Trophoblast cell (in vitro differentiated cells and primary cell): ENCODE measurements at regions not wholly inside any gene's neighbourhood (a gene's known extent, or its start where the extent isn't known, plus 50 kb on each side); places are given as distances from the start of the nearest gene placed in this dataset.

Experiments used
- DNase-seq, 2 donors: peaks; one replicate each; pipeline ENCODE4 v3.0.0-alpha.2; 2016
- H2AFZ ChIP-seq: 2 replicates; pipeline ENCODE4 v1.6.1; 2013; ENCODE audit warnings: low read length, moderate library complexity, mild to moderate bottlenecking; ENCODE audit not compliant: insufficient read depth, poor library complexity
- H2AK5ac ChIP-seq: 2 replicates; pipeline ENCODE4 v1.6.1; 2013; ENCODE audit warnings: mild to moderate bottlenecking, low read length
- H2BK120ac ChIP-seq: 2 replicates; pipeline ENCODE4 v1.6.1; 2013; ENCODE audit warnings: low read length, mild to moderate bottlenecking, moderate library complexity; ENCODE audit not compliant: insufficient read depth, poor library complexity
- H2BK12ac ChIP-seq: 2 replicates; pipeline ENCODE4 v1.6.1; 2013; ENCODE audit warnings: mild to moderate bottlenecking, low read length, moderate library complexity
- H2BK5ac ChIP-seq: 2 replicates; pipeline ENCODE4 v1.6.1; 2013; ENCODE audit warnings: low read length, low read depth, moderate library complexity, mild to moderate bottlenecking; ENCODE audit not compliant: poor library complexity
- H3K14ac ChIP-seq: 2 replicates; pipeline ENCODE4 v1.6.1; 2013; ENCODE audit warnings: mild to moderate bottlenecking, low read length
- H3K18ac ChIP-seq: 2 replicates; pipeline ENCODE4 v1.6.1; 2013; ENCODE audit warnings: mild to moderate bottlenecking, low read length
- H3K23ac ChIP-seq: 2 replicates; pipeline ENCODE4 v1.6.1; 2013; ENCODE audit warnings: low read length
- H3K27ac ChIP-seq: 2 replicates; pipeline ENCODE4 v1.5.1; 2013; ENCODE audit warnings: low read depth, mild to moderate bottlenecking, inconsistent platforms, low read length, moderate library complexity
- H3K27me3 ChIP-seq: 2 replicates; pipeline ENCODE4 v1.6.1; 2013; ENCODE audit warnings: inconsistent platforms, mild to moderate bottlenecking, low read length, moderate library complexity; ENCODE audit not compliant: insufficient read depth
- H3K36me3 ChIP-seq, 2 experiments: 1 replicate in 1 of 2; 2 replicates in 1 of 2; pipeline ENCODE4 v1.6.1; 2013; ENCODE audit warnings: low read length in 2 of 2, mild to moderate bottlenecking in 2 of 2, moderate library complexity in 1 of 2; ENCODE audit not compliant: insufficient read depth in 2 of 2, control insufficient read depth in 1 of 2
- H3K4ac ChIP-seq: 2 replicates; pipeline ENCODE4 v1.6.1; 2013; ENCODE audit warnings: low read depth, mild to moderate bottlenecking, low read length, moderate library complexity
- H3K4me1 ChIP-seq, 2 experiments: 1 replicate in 1 of 2; 2 replicates in 1 of 2; pipeline ENCODE4 v1.6.1; 2013; ENCODE audit warnings: low read length in 2 of 2, mild to moderate bottlenecking in 2 of 2, moderate library complexity in 1 of 2; ENCODE audit not compliant: insufficient read depth in 2 of 2, control insufficient read depth in 1 of 2
- H3K4me2 ChIP-seq: 2 replicates; pipeline ENCODE4 v1.6.1; 2013; ENCODE audit warnings: inconsistent platforms, mild to moderate bottlenecking, low read length, moderate library complexity
- H3K4me3 ChIP-seq: 2 replicates; pipeline ENCODE4 v1.5.1; 2013; ENCODE audit warnings: mild to moderate bottlenecking, low read depth, low read length, inconsistent platforms
- H3K79me1 ChIP-seq: one replicate; pipeline ENCODE4 v1.6.1; 2013; ENCODE audit warnings: low read length
- H3K79me2 ChIP-seq: 2 replicates; pipeline ENCODE4 v1.6.1; 2013; ENCODE audit warnings: low read length, mild to moderate bottlenecking; ENCODE audit not compliant: control insufficient read depth, insufficient read depth, poor library complexity
- H3K9ac ChIP-seq: 2 replicates; pipeline ENCODE4 v1.6.1; 2013; ENCODE audit warnings: mild to moderate bottlenecking, low read length
- H3K9me3 ChIP-seq: 2 replicates; pipeline ENCODE4 v1.6.1; 2013; ENCODE audit warnings: low read depth, mild to moderate bottlenecking, control low read depth, inconsistent platforms, low read length; ENCODE audit not compliant: insufficient read depth
- H4K12ac ChIP-seq: 2 replicates; pipeline ENCODE4 v1.6.1; 2013; ENCODE audit warnings: low read depth, mild to moderate bottlenecking, low read length, moderate library complexity
- H4K8ac ChIP-seq: 2 replicates; pipeline ENCODE4 v1.6.1; 2013; ENCODE audit warnings: low read depth, mild to moderate bottlenecking, low read length, moderate library complexity
- H4K91ac ChIP-seq: one replicate; pipeline ENCODE4 v1.6.1; 2013; ENCODE audit warnings: low read depth, mild to moderate bottlenecking, low read length, moderate library complexity
- WGBS: extraction: QIAGEN DNeasy Blood & Tissue Kit; methylation state at CpG from one replicate; pipeline ENCODE4 v1.1.7; 2013; ENCODE audit warnings: missing lambda C conversion rate; ENCODE audit not compliant: insufficient read length, insufficient coverage; ENCODE audit errors: extremely low coverage; 5-methylcytosine and 5-hydroxymethylcytosine counted together

DNA sequence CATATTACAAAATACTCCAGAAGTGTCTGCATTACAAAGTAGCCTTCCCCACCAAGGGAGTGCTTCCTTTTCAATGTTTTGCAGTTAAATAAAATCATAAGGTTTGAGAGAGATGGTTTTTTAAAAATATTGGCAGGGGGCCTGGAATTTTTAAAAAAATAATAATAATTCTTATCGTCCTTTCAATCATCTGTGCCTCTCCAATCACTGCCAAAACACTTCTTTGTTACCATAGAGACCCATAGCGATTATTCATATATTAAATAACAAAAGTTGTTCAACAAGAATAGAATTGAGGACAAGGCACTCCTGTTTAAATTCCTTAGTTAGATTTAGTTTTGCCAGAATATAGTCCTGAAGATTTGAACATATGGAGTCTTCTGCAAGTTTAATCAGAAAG is 203.1 kb downstream of the FAT4 start:
- Histone ChIP-seq H2BK12ac (no peak overlapping the region), H3K4ac (no peak overlapping the region), H3K23ac (no peak overlapping the region), H3K4me2 (no peak overlapping the region), H4K8ac (no peak overlapping the region), H3K4me1 (peaks cover 0 to 3% of the 10 kb centered on the region in 2 experiments), H4K12ac (no peak overlapping the region), H3K18ac (no peak overlapping the region), H2BK5ac (no peak overlapping the region), H2BK120ac (no peak overlapping the region), H3K79me1 (no peaks in the 10 kb centered on the region), H3K9ac (no peak overlapping the region), H3K27ac (no peak overlapping the region), H3K14ac (no peak overlapping the region), H2AFZ (no peak overlapping the region), H3K9me3 (no peaks in the 10 kb centered on the region), H3K36me3 (no peaks in the 10 kb centered on the region), H4K91ac (no peak overlapping the region), H3K27me3 (no peaks in the 10 kb centered on the region), H3K79me2 (no peaks in the 10 kb centered on the region), H2AK5ac (no peak overlapping the region), H3K4me3 (no peak overlapping the region)
- no peak for DNase-seq
- WGBS = no CpG with 5 or more reads among the region's 2 CpGs

DNA sequence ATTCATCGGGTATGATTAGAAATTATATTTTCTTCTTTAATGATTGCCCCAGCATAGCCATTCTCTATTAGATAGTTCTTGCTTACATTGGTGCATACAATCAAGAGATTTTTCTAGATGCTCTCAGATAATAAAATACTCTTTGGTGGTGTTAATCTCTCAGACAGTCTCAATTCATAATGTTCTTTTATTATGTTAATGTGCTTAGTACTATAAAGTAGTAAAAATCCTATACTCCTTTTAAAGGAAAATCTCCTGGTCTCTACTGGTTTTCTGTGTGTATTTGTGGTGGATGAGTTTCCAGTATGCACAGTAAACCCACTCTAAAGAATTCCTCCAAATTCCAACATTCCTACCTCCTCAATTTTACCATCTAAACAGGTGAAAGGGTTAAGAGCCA is 203.5 kb downstream of the FAT4 start:
- H2AFZ ChIP-seq = no peak overlapping the region
- no peak overlapping the region for H2BK5ac ChIP-seq
- H4K91ac ChIP-seq = no peak overlapping the region
- H3K27ac ChIP-seq = no peak overlapping the region
- no peak overlapping the region for H3K23ac ChIP-seq
- no peaks in the 10 kb centered on the region for H3K36me3 ChIP-seq
- H3K4ac ChIP-seq = no peak overlapping the region
- H3K79me1 ChIP-seq = no peaks in the 10 kb centered on the region
- H2AK5ac ChIP-seq = no peak overlapping the region
- H2BK120ac ChIP-seq = no peak overlapping the region
- no peak overlapping the region for H3K9ac ChIP-seq
- no peak overlapping the region for H4K12ac ChIP-seq
- no CpG with 5 or more reads among the region's 1 CpG for whole genome bisulfite sequencing
- no peak overlapping the region for H4K8ac ChIP-seq
- no peak overlapping the region for H2BK12ac ChIP-seq
- H3K9me3 ChIP-seq = no peaks in the 10 kb centered on the region
- no peak overlapping the region for H3K4me3 ChIP-seq
- no peaks in the 10 kb centered on the region for H3K27me3 ChIP-seq
- H3K4me1 ChIP-seq = peaks cover 3 to 6% of the 10 kb centered on the region in 2 experiments
- no peak overlapping the region for H3K14ac ChIP-seq
- H3K4me2 ChIP-seq = no peak overlapping the region
- H3K79me2 ChIP-seq = no peaks in the 10 kb centered on the region
- no peak overlapping the region for H3K18ac ChIP-seq
- no peak for DNase-seq

DNA sequence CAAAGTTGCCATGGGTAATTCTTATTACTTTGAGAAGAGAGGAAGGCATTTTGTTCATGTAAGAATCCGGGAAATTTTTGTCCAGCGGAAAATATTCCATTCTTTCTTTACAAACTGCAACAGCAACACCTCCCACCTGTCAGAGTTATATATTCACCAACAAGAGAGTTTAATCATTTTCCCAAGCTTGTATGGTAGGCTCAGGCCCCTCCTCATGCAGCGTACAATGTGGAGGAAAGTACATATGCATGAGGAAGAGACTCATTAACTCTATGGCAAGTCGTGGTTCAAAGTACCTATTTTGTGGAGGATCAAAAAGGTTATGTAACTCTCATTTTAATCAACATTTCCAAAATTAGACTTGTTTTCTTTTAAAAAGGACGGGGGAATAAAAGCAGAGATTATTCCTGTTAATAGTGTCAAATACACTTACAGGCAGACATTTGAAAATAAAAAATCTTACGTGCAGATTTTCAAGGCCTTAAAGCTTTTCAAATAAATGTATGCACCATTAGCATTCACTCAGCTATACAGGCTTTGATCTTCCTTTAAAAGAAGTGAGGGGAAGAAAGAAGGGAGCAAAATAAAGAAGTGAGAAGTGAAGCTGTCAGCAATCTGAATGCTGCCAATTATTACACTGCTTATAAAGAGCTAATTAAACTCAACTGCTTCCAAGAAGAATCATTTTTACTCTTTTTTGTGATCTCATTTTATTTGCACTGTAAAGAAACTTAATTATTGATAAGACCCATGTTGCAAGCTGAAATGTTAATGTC is 204.8 kb downstream of the FAT4 start:
- Histone ChIP-seq H3K79me1 (no peaks in the 10 kb centered on the region), H3K23ac (no peak overlapping the region), H3K14ac (no peak overlapping the region), H3K27me3 (no peaks in the 10 kb centered on the region), H4K8ac (no peak overlapping the region), H3K9me3 (no peaks in the 10 kb centered on the region), H2BK120ac (no peak overlapping the region), H3K9ac (no peak overlapping the region), H3K18ac (no peak overlapping the region), H2BK5ac (no peak overlapping the region), H3K4ac (no peak overlapping the region), H2AFZ (no peak overlapping the region), H4K12ac (no peak overlapping the region), H2AK5ac (no peak overlapping the region), H3K4me3 (no peak overlapping the region), H4K91ac (no peak overlapping the region), H3K4me1 (peaks cover 3 to 6% of the 10 kb centered on the region in 2 experiments), H3K36me3 (no peaks in the 10 kb centered on the region), H2BK12ac (no peak overlapping the region), H3K27ac (no peak overlapping the region), H3K4me2 (no peak overlapping the region), H3K79me2 (no peaks in the 10 kb centered on the region)
- DNase-seq = no peak
- WGBS = no CpG with 5 or more reads among the region's 6 CpGs

DNA sequence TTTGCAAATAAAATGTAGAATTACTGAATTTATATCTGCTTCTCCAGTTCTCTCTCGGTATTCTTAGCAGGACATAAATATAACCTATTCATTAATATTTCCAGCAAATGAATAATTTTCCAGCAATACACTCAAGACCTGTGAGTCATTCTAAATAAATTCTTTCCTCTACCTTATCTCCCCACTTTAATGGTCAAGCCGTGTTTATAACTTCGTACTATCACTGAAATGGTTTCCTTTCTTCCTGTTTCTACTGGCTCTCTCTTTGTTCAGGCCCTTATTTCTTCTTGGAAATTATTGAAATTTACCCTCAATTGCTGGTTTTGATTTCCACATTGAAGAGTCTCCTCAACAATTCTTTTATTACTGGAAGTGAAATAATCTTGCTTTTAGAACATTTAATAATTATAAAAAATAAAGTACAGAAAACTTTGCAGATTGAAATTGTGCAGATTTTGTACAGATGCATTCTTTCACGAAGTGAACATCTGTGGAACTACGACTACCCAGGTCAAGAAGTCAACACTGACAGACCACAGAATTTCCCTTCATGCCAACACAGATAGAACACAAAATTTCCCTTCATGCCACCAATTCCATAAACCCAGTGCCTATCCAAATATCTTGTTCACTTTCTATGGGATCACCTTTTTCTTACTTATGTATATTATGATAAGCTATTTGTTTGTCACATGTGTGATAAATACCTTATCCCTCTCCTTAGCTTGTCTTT is 205.7 kb downstream of the FAT4 start:
- Histone ChIP-seq H3K79me1 (no peaks in the 10 kb centered on the region), H4K8ac (no peak overlapping the region), H3K4me1 (peaks cover 3 to 6% of the 10 kb centered on the region in 2 experiments), H3K4ac (no peak overlapping the region), H3K27me3 (no peaks in the 10 kb centered on the region), H3K23ac (no peak overlapping the region), H3K4me2 (no peak overlapping the region), H3K14ac (no peak overlapping the region), H3K9me3 (no peaks in the 10 kb centered on the region), H3K36me3 (no peaks in the 10 kb centered on the region), H2BK12ac (no peak overlapping the region), H4K12ac (no peak overlapping the region), H3K9ac (no peak overlapping the region), H2AK5ac (no peak overlapping the region), H3K27ac (no peak overlapping the region), H2BK5ac (no peak overlapping the region), H3K4me3 (no peak overlapping the region), H3K79me2 (no peaks in the 10 kb centered on the region), H4K91ac (no peak overlapping the region), H2BK120ac (no peak overlapping the region), H3K18ac (no peak overlapping the region), H2AFZ (no peak overlapping the region)
- DNase-seq = no peak
- no CpG with 5 or more reads among the region's 5 CpGs for WGBS
